ENCODE measurements at regions not wholly inside any gene's neighbourhood (a gene's known extent, or its start where the extent isn't known, plus 50 kb on each side); places are given as distances from the start of the nearest gene placed in this dataset.

GRCh38 chr9:97802276-97802675 is 50.8 kb upstream of the FOXE1 start:
- TF ChIP-seq POLR2A (IDR thresholded peaks at IDR 0.05): no peak
- TF ChIP-seq, protein P1, sequence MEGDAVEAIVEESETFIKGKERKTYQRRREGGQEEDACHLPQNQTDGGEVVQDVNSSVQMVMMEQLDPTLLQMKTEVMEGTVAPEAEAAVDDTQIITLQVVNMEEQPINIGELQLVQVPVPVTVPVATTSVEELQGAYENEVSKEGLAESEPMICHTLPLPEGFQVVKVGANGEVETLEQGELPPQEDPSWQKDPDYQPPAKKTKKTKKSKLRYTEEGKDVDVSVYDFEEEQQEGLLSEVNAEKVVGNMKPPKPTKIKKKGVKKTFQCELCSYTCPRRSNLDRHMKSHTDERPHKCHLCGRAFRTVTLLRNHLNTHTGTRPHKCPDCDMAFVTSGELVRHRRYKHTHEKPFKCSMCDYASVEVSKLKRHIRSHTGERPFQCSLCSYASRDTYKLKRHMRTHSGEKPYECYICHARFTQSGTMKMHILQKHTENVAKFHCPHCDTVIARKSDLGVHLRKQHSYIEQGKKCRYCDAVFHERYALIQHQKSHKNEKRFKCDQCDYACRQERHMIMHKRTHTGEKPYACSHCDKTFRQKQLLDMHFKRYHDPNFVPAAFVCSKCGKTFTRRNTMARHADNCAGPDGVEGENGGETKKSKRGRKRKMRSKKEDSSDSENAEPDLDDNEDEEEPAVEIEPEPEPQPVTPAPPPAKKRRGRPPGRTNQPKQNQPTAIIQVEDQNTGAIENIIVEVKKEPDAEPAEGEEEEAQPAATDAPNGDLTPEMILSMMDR (IDR thresholded peaks at IDR 0.05): no peak
